IMR-90 (cell line): ENCODE measurements at regions not wholly inside any gene's neighbourhood (a gene's known extent, or its start where the extent isn't known, plus 50 kb on each side); places are given as distances from the start of the nearest gene placed in this dataset.

ENCODE experiments used
- ATAC-seq: fragments of 200-7000 bp; cut with Tn5 transposase; 2 replicates; pipeline ENCODE4 v1.9.1; 2020; ENCODE audit warnings: low read depth, mild to moderate bottlenecking, moderate library complexity
- BruUV-seq: library from RNA; stranded (reverse); fragments of 400-500 nt; replicated peaks from 2 replicates; lab custom pipeline; 2021; lab: Mats Ljungman, UMichigan
- CTCF ChIA-PET: fragments of 300-600 bp; formaldehyde crosslinking; extraction: SDS; loops from one replicate; lab custom pipeline; 2021; ENCODE audit warnings: antibody characterized with exemption; lab: Yijun Ruan, JAX
- POLR2A ChIA-PET: fragments of 300-600 bp; sonication (Branson Sonifier 250); formaldehyde crosslinking; loops from one replicate; lab custom pipeline; 2022; ENCODE audit warnings: antibody characterized with exemption; ENCODE audit not compliant: unreplicated experiment; lab: Charles Lee
- DNase-seq: peaks from one replicate; pipeline ENCODE4 v3.0.0; 2013
- H2AFZ ChIP-seq: replicated peaks from 2 replicates; pipeline ENCODE3; 2013; ENCODE audit warnings: low read length, mild to moderate bottlenecking; ENCODE audit not compliant: poor library complexity
- H2AK5ac ChIP-seq: 2 replicates; pipeline ENCODE4 v1.6.1; 2013; ENCODE audit warnings: low read depth, low read length, inconsistent platforms
- H2AK9ac ChIP-seq: replicated peaks from 2 replicates; pipeline ENCODE3; 2013; ENCODE audit warnings: mild to moderate bottlenecking, low read depth, low read length, moderate library complexity; ENCODE audit not compliant: poor library complexity
- H2BK120ac ChIP-seq: 2 replicates; pipeline ENCODE4 v1.6.1; 2013; ENCODE audit warnings: low read depth, low read length, inconsistent platforms
- H2BK15ac ChIP-seq: 3 replicates; pipeline ENCODE4 v1.6.1; 2013; ENCODE audit warnings: low read depth, low read length, inconsistent platforms
- H2BK20ac ChIP-seq: 2 replicates; pipeline ENCODE4 v1.6.1; 2013; ENCODE audit warnings: low read depth, mild to moderate bottlenecking, inconsistent platforms, low read length, moderate library complexity
- H2BK5ac ChIP-seq: 2 replicates; pipeline ENCODE4 v1.6.1; 2013; ENCODE audit warnings: mild to moderate bottlenecking, low read depth, low read length, inconsistent platforms; ENCODE audit not compliant: poor library complexity, severe bottlenecking
- H3K14ac ChIP-seq: replicated peaks from 2 replicates; pipeline ENCODE4 v1.6.1; 2013; ENCODE audit warnings: low read depth, low read length, inconsistent platforms
- H3K18ac ChIP-seq: 2 replicates; pipeline ENCODE4 v1.6.1; 2013; ENCODE audit warnings: low read depth, low read length, control low read depth
- H3K23ac ChIP-seq: 2 replicates; pipeline ENCODE4 v1.6.1; 2013; ENCODE audit warnings: low read depth, low read length, inconsistent platforms
- H3K27ac ChIP-seq: 2 replicates; pipeline ENCODE4 v1.5.1; 2013; ENCODE audit warnings: mild to moderate bottlenecking, control low read depth, low read length; ENCODE audit not compliant: insufficient read depth
- H3K27me3 ChIP-seq: 2 replicates; pipeline ENCODE4 v1.6.1; 2013; ENCODE audit warnings: low read length; ENCODE audit not compliant: control insufficient read depth, insufficient read depth
- H3K36me3 ChIP-seq: 2 replicates; pipeline ENCODE4 v1.6.1; 2013; ENCODE audit warnings: low read length, mixed read lengths; ENCODE audit not compliant: control insufficient read depth, insufficient read depth
- H3K4ac ChIP-seq: 2 replicates; pipeline ENCODE4 v1.6.1; 2013; ENCODE audit warnings: low read depth, low read length, inconsistent platforms
- H3K4me1 ChIP-seq: 2 replicates; pipeline ENCODE4 v1.6.1; 2013; ENCODE audit warnings: low read length, mixed read lengths; ENCODE audit not compliant: control insufficient read depth, insufficient read depth
- H3K4me2 ChIP-seq: 2 replicates; pipeline ENCODE4 v1.6.1; 2013; ENCODE audit warnings: low read depth, mild to moderate bottlenecking, control low read depth, low read length, moderate library complexity
- H3K4me3 ChIP-seq: 2 replicates; pipeline ENCODE4 v1.5.1; 2013; ENCODE audit warnings: low read depth, mild to moderate bottlenecking, control low read depth, low read length, moderate library complexity; ENCODE audit not compliant: insufficient read depth
- H3K56ac ChIP-seq: 2 replicates; pipeline ENCODE4 v1.6.1; 2013; ENCODE audit warnings: low read length, inconsistent platforms; ENCODE audit not compliant: insufficient read depth; ENCODE audit errors: extremely low read depth
- H3K79me1 ChIP-seq, 2 experiments: 2 replicates each; pipeline ENCODE4 v1.6.1; 2013; ENCODE audit warnings: low read length in 2 of 2, inconsistent platforms in 1 of 2, low read depth in 1 of 2
- H3K9ac ChIP-seq: 2 replicates; pipeline ENCODE4 v1.6.1; 2013; ENCODE audit warnings: low read depth, low read length, control low read depth
- H3K9me1 ChIP-seq: 2 replicates; pipeline ENCODE4 v1.6.1; 2013; ENCODE audit warnings: low read length, inconsistent platforms; ENCODE audit not compliant: insufficient read depth
- H3K9me3 ChIP-seq: 2 replicates; pipeline ENCODE4 v1.6.1; 2013; ENCODE audit warnings: low read length; ENCODE audit not compliant: control insufficient read depth, insufficient read depth
- H4K20me1 ChIP-seq: 2 replicates; pipeline ENCODE4 v1.6.1; 2013; ENCODE audit warnings: low read length, inconsistent platforms; ENCODE audit not compliant: insufficient read depth
- H4K5ac ChIP-seq: 2 replicates; pipeline ENCODE4 v1.6.1; 2013; ENCODE audit warnings: mild to moderate bottlenecking, low read depth, low read length, control low read depth
- H4K8ac ChIP-seq, 2 experiments: 2 replicates each; pipeline ENCODE4 v1.6.1; 2013; ENCODE audit warnings: low read depth in 2 of 2, low read length in 2 of 2, control low read depth in 1 of 2, inconsistent platforms in 1 of 2
- H4K91ac ChIP-seq: 2 replicates; pipeline ENCODE4 v1.6.1; 2013; ENCODE audit warnings: low read depth, low read length, inconsistent platforms; ENCODE audit not compliant: insufficient read depth
- BHLHE40 ChIP-seq: fragments of 150-350 bp; IDR thresholded peaks from 2 replicates; pipeline ENCODE4 v1.6.1; 2016; ENCODE audit warnings: mild to moderate bottlenecking, low read depth, low read length
- CEBPB ChIP-seq: IDR thresholded peaks from 2 replicates; pipeline ENCODE4 v1.6.1; 2012; ENCODE audit warnings: low read depth, low read length, improper control_type of control experiment
- CHD1 ChIP-seq: IDR thresholded peaks from 2 replicates; pipeline ENCODE4 v1.6.1; 2012; ENCODE audit warnings: low read depth, low read length, improper control_type of control experiment
- CTCF ChIP-seq: conservative IDR thresholded peaks from 2 replicates; pipeline ENCODE4 v1.5.1; 2012; ENCODE audit warnings: mild to moderate bottlenecking, low read depth, low read length, improper control_type of control experiment
- ELK1 ChIP-seq: fragments of 150-350 bp; IDR thresholded peaks from 2 replicates; pipeline ENCODE4 v1.6.1; 2016; ENCODE audit warnings: low read depth, mild to moderate bottlenecking, low read length, moderate library complexity, borderline replicate concordance
- FOS ChIP-seq: fragments of 150-350 bp; IDR thresholded peaks from 2 replicates; pipeline ENCODE4 v1.6.1; 2016; ENCODE audit warnings: low read depth, low read length
- MAFK ChIP-seq: IDR thresholded peaks from 2 replicates; pipeline ENCODE4 v1.6.1; 2012; ENCODE audit warnings: low read depth, low read length, improper control_type of control experiment
- MAZ ChIP-seq: IDR thresholded peaks from 2 replicates; pipeline ENCODE4 v1.6.1; 2012; ENCODE audit warnings: low read depth, mild to moderate bottlenecking, low read length, improper control_type of control experiment, moderate library complexity, borderline replicate concordance
- MXI1 ChIP-seq: IDR thresholded peaks from 2 replicates; pipeline ENCODE4 v1.6.1; 2012; ENCODE audit warnings: low read depth, mild to moderate bottlenecking, low read length, moderate library complexity, borderline replicate concordance
- NFE2L2 ChIP-seq: fragments of 150-350 bp; IDR thresholded peaks from 2 replicates; pipeline ENCODE4 v1.6.1; 2016; ENCODE audit warnings: low read depth, mild to moderate bottlenecking, low read length
- POLR2A ChIP-seq: IDR thresholded peaks from 2 replicates; pipeline ENCODE4 v1.6.1; 2012; ENCODE audit warnings: mild to moderate bottlenecking, low read depth, low read length
- RAD21 ChIP-seq: IDR thresholded peaks from 2 replicates; pipeline ENCODE4 v1.6.1; 2012; ENCODE audit warnings: low read length, improper control_type of control experiment
- RCOR1 ChIP-seq: IDR thresholded peaks from 2 replicates; pipeline ENCODE4 v1.6.1; 2012; ENCODE audit warnings: mild to moderate bottlenecking, low read length, improper control_type of control experiment; ENCODE audit not compliant: insufficient replicate concordance
- RFX5 ChIP-seq: IDR thresholded peaks from 2 replicates; pipeline ENCODE4 v1.8.0; 2012; ENCODE audit warnings: low read depth, mild to moderate bottlenecking, low read length, moderate library complexity
- SMC3 ChIP-seq: fragments of 150-350 bp; IDR thresholded peaks from 2 replicates; pipeline ENCODE4 v1.6.1; 2016; ENCODE audit warnings: low read depth, mild to moderate bottlenecking, antibody characterized with exemption, low read length, moderate library complexity
- USF2 ChIP-seq: fragments of 150-350 bp; IDR thresholded peaks from 2 replicates; pipeline ENCODE4 v1.6.1; 2017; ENCODE audit warnings: mild to moderate bottlenecking, antibody characterized with exemption, low read length, low read depth
- whole genome bisulfite sequencing, 2 experiments: methylation state at CpG; one replicate each; pipeline versions ENCODE4 v1.1.5 to v1.1.7; 2013; ENCODE audit warnings: missing lambda C conversion rate in 2 of 2; ENCODE audit not compliant: insufficient read length in 1 of 2; ENCODE audit errors: extremely low coverage in 2 of 2; 5-methylcytosine and 5-hydroxymethylcytosine counted together
- dilution Hi-C: fragments of 300-500 bp; cut with HindIII; formaldehyde crosslinking; loops from one replicate; pipeline ENCODE4 v1.14.3; 2018; ENCODE audit warnings: low sequenced_read_pairs; ENCODE audit not compliant: unreplicated experiment
- in situ Hi-C: fragments of 300-500 bp; cut with MboI; formaldehyde crosslinking; loops from 3 replicates; pipeline ENCODE4 v1.14.3; 2019; ENCODE audit warnings: low sequenced_read_pairs, inconsistent platforms, mixed read lengths
- intact Hi-C: fragments of 100-400 bp; cut with micrococcal nuclease; formaldehyde crosslinking; loops from 2 replicates; pipeline ENCODE4 v1.10.0; 2022

- Histone ChIP-seq H3K36me3 (no peaks in the 10 kb centered on the region), H2BK20ac (no peak overlapping the region; the same call in 1 of the 2 replicates), H3K79me1 (no peaks in the 10 kb centered on the region), H2AFZ (no peak overlapping the region), H3K14ac (no peak overlapping the region), H2AK9ac (no peak overlapping the region), H3K18ac (no peak overlapping the region), H4K20me1 (no peaks in the 10 kb centered on the region), H3K27me3 (no peaks in the 10 kb centered on the region), H4K91ac (no peak overlapping the region), H3K27ac (no peak overlapping the region; the same call in 1 of the 2 replicates), H2BK15ac (no peak overlapping the region), H3K56ac (no peak overlapping the region), H3K4me3 (no peak overlapping the region), H4K8ac (no peak overlapping the region), H2BK120ac (no peak overlapping the region), H3K9me1 (peaks cover 12% of the 10 kb centered on the region), H3K9ac (no peak overlapping the region), H2AK5ac (no peak overlapping the region), H4K5ac (no peak overlapping the region), H3K4me2 (peak overlapping the region; percentile 47), H3K23ac (no peak overlapping the region), H3K4me1 (peaks cover 20% of the 10 kb centered on the region), H3K4ac (no peak overlapping the region; the same call in 1 of the 2 replicates), H3K9me3 (no peaks in the 10 kb centered on the region), H2BK5ac (no peak overlapping the region)
- in situ Hi-C loops: loop anchor here (5.0 kb wide), 1 partner anchor 238 kb away; the partner anchor contains the start of gene RBPJ
- ATAC-seq (peak; percentile 58), DNase-seq (peak; percentile 95)
- CTCF ChIA-PET: interaction anchor here (0.6 to 1.0 kb wide), 3 partner anchors 21 to 244 kb away, joined by 3 to 6 read pairs (median 4); no protein-coding TSS in a partner anchor
- no CpG with 5 or more reads among the region's 4 CpGs for WGBS, 2 experiments
- POLR2A ChIA-PET: interaction anchor here (1.5 kb wide), 1 partner anchor 241 kb away, joined by 3 read pairs; no protein-coding TSS in a partner anchor
- TF ChIP-seq MXI1 (no peak), CTCF (no peak), SMC3 (no peak), BHLHE40 (peak; percentile 37; the same call in 1 of the 2 replicates), FOS (peak; percentile 73; the same call in 1 of the 2 replicates), USF2 (no peak), MAFK (peak; percentile 44), RCOR1 (peak; percentile 69), NFE2L2 (no peak), RAD21 (no peak), MAZ (no peak; the same call in 1 of the 2 replicates), CEBPB (peak; percentile 87), POLR2A (no peak), ELK1 (no peak), CHD1 (no peak), RFX5 (no peak)
- intact Hi-C loops: loop anchor here (2.0 kb wide), 2 partner anchors 89 to 327 kb away; no protein-coding TSS in a partner anchor
- dilution Hi-C loops: no loop called here
- no TSS peak for BruUV-seq
Observed at GRCh38 chr4:26083987-26084386, 170.0 kb downstream of the SMIM20 start.
